ENCODE measurements at regions not wholly inside any gene's neighbourhood (a gene's known extent, or its start where the extent isn't known, plus 50 kb on each side); places are given as distances from the start of the nearest gene placed in this dataset.
A peak's percentile ranks its signal among the peaks of the same experiment; 100 is the strongest.
"Not testable (repeated sequence)": the region's sequence is repeated elsewhere in the genome, so short reads cannot be mapped to it uniquely, and the experiment has no call there.

GRCh38 chr2:113551637-113552318 is 53.3 kb downstream of the FOXD4L1 start:
- peak; percentile 75 for DNase-seq

- not testable (repeated sequence) for DNase-seq
Observed at GRCh38 chr2:113559820-113560219, 61.4 kb downstream of the FOXD4L1 start.

- not testable (repeated sequence) for DNase-seq
Observed at GRCh38 chr2:113562662-113563061, 64.2 kb downstream of the FOXD4L1 start.

- DNase-seq, result not testable (repeated sequence)
Observed at GRCh38 chr2:113566674-113567480, 60.2 kb upstream of the RABL2A start.

- not testable (repeated sequence) for DNase-seq
Observed at GRCh38 chr2:113567481-113567849, 59.6 kb upstream of the RABL2A start.

- not testable (repeated sequence) for DNase-seq
Observed at GRCh38 chr2:113568231-113568630, 58.8 kb upstream of the RABL2A start.

GRCh38 chr2:113570082-113570481 is 57.0 kb upstream of the RABL2A start:
- not testable (repeated sequence) for DNase-seq

GRCh38 chr2:113570509-113571009 is 56.5 kb upstream of the RABL2A start:
- not testable (repeated sequence) for DNase-seq

GRCh38 chr2:113571482-113572068 is 55.5 kb upstream of the RABL2A start:
- DNase-seq, result not testable (repeated sequence)

GRCh38 chr2:113575721-113576120 is 51.3 kb upstream of the RABL2A start:
- DNase-seq, result not testable (repeated sequence)

GRCh38 chr2:113576353-113576752 is 50.7 kb upstream of the RABL2A start:
- DNase-seq, result not testable (repeated sequence)

Data from hematopoietic multipotent progenitor cell treated with erythropoietin and hydrocortisone succinate and interleukin-3 and kit ligand, for 4 days (in vitro differentiated cells).